GM23248 (cell line): ENCODE measurements at regions not wholly inside any gene's neighbourhood (a gene's known extent, or its start where the extent isn't known, plus 50 kb on each side); places are given as distances from the start of the nearest gene placed in this dataset.

ENCODE experiments used
- EZH2 ChIP-seq: fragments of 200-600 bp; sonication (generic); IDR thresholded peaks from 2 replicates; pipeline ENCODE4 v1.6.1; 2018; ENCODE audit warnings: antibody characterized with exemption, mild to moderate bottlenecking; ENCODE audit not compliant: insufficient read depth, poor library complexity, severe bottlenecking
- EZH2phosphoT487 ChIP-seq: fragments of 200-600 bp; sonication (generic); IDR thresholded peaks from 2 replicates; pipeline ENCODE4 v1.6.1; 2018; ENCODE audit warnings: antibody characterized with exemption, moderate library complexity, mild to moderate bottlenecking, low read depth; ENCODE audit not compliant: insufficient read depth

GRCh38 chr3:30357897-30358296, 248.5 kb upstream of the TGFBR2 start:
- no peak for TF ChIP-seq EZH2
- no peak for TF ChIP-seq EZH2phosphoT487
